ENCODE measurements at regions not wholly inside any gene's neighbourhood (a gene's known extent, or its start where the extent isn't known, plus 50 kb on each side); places are given as distances from the start of the nearest gene placed in this dataset.
"Not testable (repeated sequence)": the region's sequence is repeated elsewhere in the genome, so short reads cannot be mapped to it uniquely, and the experiment has no call there.

GRCh38 chrX:34238896-34239295 is 106.8 kb upstream of the FAM47A start:
- H2AFZ ChIP-seq (ENCODE audit: low read depth, low read length): no peak overlapping the region
- no peak overlapping the region for H3K9ac ChIP-seq (ENCODE audit: low read length)
- Mint-ChIP-seq H3K27me3 (ENCODE audit: low read depth, unreplicated experiment) (no peaks in the 10 kb centered on the region), H3K4me1 (ENCODE audit: low read depth, unreplicated experiment) (no peaks in the 10 kb centered on the region), H3K9me3 (ENCODE audit: unreplicated experiment) (no peaks in the 10 kb centered on the region), H3K4me3 (ENCODE audit: unreplicated experiment) (no peak overlapping the region), H3K36me3 (ENCODE audit: low read depth, unreplicated experiment) (no peaks in the 10 kb centered on the region), H3K27ac (ENCODE audit: unreplicated experiment) (no peak overlapping the region)
- no peak overlapping the region for H3K4me2 ChIP-seq (ENCODE audit: low read length)
- FAIRE-seq (no peak), DNase-seq (ENCODE audit: low read depth) (no peak)
- no peaks in the 10 kb centered on the region for H3K4me1 ChIP-seq (ENCODE audit: insufficient read depth, low read length)
- H3K27me3 ChIP-seq (ENCODE audit: insufficient read depth, low read length): no peaks in the 10 kb centered on the region
- no peaks in the 10 kb centered on the region for H3K79me2 ChIP-seq (ENCODE audit: insufficient read depth, low read length)
- TF ChIP-seq, protein P1, sequence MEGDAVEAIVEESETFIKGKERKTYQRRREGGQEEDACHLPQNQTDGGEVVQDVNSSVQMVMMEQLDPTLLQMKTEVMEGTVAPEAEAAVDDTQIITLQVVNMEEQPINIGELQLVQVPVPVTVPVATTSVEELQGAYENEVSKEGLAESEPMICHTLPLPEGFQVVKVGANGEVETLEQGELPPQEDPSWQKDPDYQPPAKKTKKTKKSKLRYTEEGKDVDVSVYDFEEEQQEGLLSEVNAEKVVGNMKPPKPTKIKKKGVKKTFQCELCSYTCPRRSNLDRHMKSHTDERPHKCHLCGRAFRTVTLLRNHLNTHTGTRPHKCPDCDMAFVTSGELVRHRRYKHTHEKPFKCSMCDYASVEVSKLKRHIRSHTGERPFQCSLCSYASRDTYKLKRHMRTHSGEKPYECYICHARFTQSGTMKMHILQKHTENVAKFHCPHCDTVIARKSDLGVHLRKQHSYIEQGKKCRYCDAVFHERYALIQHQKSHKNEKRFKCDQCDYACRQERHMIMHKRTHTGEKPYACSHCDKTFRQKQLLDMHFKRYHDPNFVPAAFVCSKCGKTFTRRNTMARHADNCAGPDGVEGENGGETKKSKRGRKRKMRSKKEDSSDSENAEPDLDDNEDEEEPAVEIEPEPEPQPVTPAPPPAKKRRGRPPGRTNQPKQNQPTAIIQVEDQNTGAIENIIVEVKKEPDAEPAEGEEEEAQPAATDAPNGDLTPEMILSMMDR (IDR thresholded peaks at IDR 0.05; ENCODE audit: insufficient read depth, low read depth, low read length): no peak
- TF ChIP-seq EZH2 (IDR thresholded peaks at IDR 0.05; ENCODE audit: insufficient read depth, low read length): no peak
- no peaks in the 10 kb centered on the region for H3K36me3 ChIP-seq (ENCODE audit: insufficient read depth, low read length)
- H3K4me3 ChIP-seq (ENCODE audit: insufficient read depth, low read depth, low read length): no peak overlapping the region
- H3K9me3 ChIP-seq (ENCODE audit: insufficient read depth, low read depth, low read length): no peaks in the 10 kb centered on the region
- no peak overlapping the region for H3K27ac ChIP-seq (ENCODE audit: low read depth, low read length)
- no peaks in the 10 kb centered on the region for H4K20me1 ChIP-seq (ENCODE audit: insufficient read depth, low read length)

- H3K4me2 ChIP-seq (ENCODE audit: low read length); FAIRE-seq; H3K27ac ChIP-seq (ENCODE audit: low read depth, low read length); H3K9me3 ChIP-seq (ENCODE audit: insufficient read depth, low read depth, low read length); H3K79me2 ChIP-seq (ENCODE audit: insufficient read depth, low read length); H3K9me3 Mint-ChIP-seq (ENCODE audit: unreplicated experiment); H4K20me1 ChIP-seq (ENCODE audit: insufficient read depth, low read length); H3K27ac Mint-ChIP-seq (ENCODE audit: unreplicated experiment); H2AFZ ChIP-seq (ENCODE audit: low read depth, low read length); H3K27me3 Mint-ChIP-seq (ENCODE audit: low read depth, unreplicated experiment); H3K4me1 Mint-ChIP-seq (ENCODE audit: low read depth, unreplicated experiment); H3K9ac ChIP-seq (ENCODE audit: low read length); H3K4me1 ChIP-seq (ENCODE audit: insufficient read depth, low read length); DNase-seq (ENCODE audit: low read depth); H3K4me3 ChIP-seq (ENCODE audit: insufficient read depth, low read depth, low read length); H3K27me3 ChIP-seq (ENCODE audit: insufficient read depth, low read length); H3K36me3 ChIP-seq (ENCODE audit: insufficient read depth, low read length); H3K4me3 Mint-ChIP-seq (ENCODE audit: unreplicated experiment); H3K36me3 Mint-ChIP-seq (ENCODE audit: low read depth, unreplicated experiment): not testable (repeated sequence)
These were observed 98.0 kb upstream of the FAM47A start for GRCh38 chrX:34230156-34230555.

GRCh38 chrX:34227804-34228203 is 95.7 kb upstream of the FAM47A start:
- no peaks in the 10 kb centered on the region for H3K9me3 Mint-ChIP-seq (ENCODE audit: unreplicated experiment)
- Histone ChIP-seq H3K4me1 (ENCODE audit: insufficient read depth, low read length) (no peaks in the 10 kb centered on the region), H3K36me3 (ENCODE audit: insufficient read depth, low read length) (no peaks in the 10 kb centered on the region), H3K27me3 (ENCODE audit: insufficient read depth, low read length) (no peaks in the 10 kb centered on the region), H3K9ac (ENCODE audit: low read length) (no peak overlapping the region), H3K4me3 (ENCODE audit: insufficient read depth, low read depth, low read length) (no peak overlapping the region), H3K27ac (ENCODE audit: low read depth, low read length) (no peak overlapping the region), H3K79me2 (ENCODE audit: insufficient read depth, low read length) (no peaks in the 10 kb centered on the region), H2AFZ (ENCODE audit: low read depth, low read length) (no peak overlapping the region), H3K9me3 (ENCODE audit: insufficient read depth, low read depth, low read length) (no peaks in the 10 kb centered on the region), H4K20me1 (ENCODE audit: insufficient read depth, low read length) (no peaks in the 10 kb centered on the region), H3K4me2 (ENCODE audit: low read length) (no peak overlapping the region)
- H3K4me1 Mint-ChIP-seq (ENCODE audit: low read depth, unreplicated experiment): no peaks in the 10 kb centered on the region
- FAIRE-seq (peak; percentile 93), DNase-seq (ENCODE audit: low read depth) (no peak)
- TF ChIP-seq EZH2 (IDR thresholded peaks at IDR 0.05; ENCODE audit: insufficient read depth, low read length): no peak
- TF ChIP-seq, protein P1 (IDR thresholded peaks at IDR 0.05; ENCODE audit: insufficient read depth, low read depth, low read length): no peak
- no peaks in the 10 kb centered on the region for H3K27me3 Mint-ChIP-seq (ENCODE audit: low read depth, unreplicated experiment)
- H3K36me3 Mint-ChIP-seq (ENCODE audit: low read depth, unreplicated experiment): no peaks in the 10 kb centered on the region
- no peak overlapping the region for H3K4me3 Mint-ChIP-seq (ENCODE audit: unreplicated experiment)
- no peak overlapping the region for H3K27ac Mint-ChIP-seq (ENCODE audit: unreplicated experiment)
